GM19043 (cell line): ENCODE measurements at regions not wholly inside any gene's neighbourhood (a gene's known extent, or its start where the extent isn't known, plus 50 kb on each side); places are given as distances from the start of the nearest gene placed in this dataset.
"Not testable (repeated sequence)": the region's sequence is repeated elsewhere in the genome, so short reads cannot be mapped to it uniquely, and the experiment has no call there.

Experiments used
- ATAC-seq: cut with Tn5 transposase; IDR thresholded peaks from one replicate; pipeline ENCODE4 v1.9.1; 2021; ENCODE audit warnings: low read depth; ENCODE audit not compliant: unreplicated experiment

DNA sequence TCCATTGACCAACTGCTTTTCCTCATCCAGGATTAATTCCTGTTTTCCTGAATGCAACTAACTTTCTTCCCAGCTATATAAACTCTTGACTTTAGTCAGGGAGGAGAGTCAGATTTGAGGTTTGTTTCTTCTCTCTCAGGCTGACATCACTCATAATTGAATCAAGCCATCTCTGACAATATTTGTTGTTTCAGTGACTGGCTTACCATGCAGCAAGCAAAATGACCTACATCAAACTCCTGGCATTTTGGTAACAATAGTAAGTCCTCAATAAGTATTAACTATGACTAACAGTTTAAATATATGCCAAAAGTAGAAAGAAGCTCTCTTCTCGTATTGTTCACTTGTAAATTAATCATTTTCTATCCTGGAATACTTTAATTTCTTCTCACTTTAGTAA, 625.7 kb upstream of the KCND2 start:
- ATAC-seq: no peak

DNA sequence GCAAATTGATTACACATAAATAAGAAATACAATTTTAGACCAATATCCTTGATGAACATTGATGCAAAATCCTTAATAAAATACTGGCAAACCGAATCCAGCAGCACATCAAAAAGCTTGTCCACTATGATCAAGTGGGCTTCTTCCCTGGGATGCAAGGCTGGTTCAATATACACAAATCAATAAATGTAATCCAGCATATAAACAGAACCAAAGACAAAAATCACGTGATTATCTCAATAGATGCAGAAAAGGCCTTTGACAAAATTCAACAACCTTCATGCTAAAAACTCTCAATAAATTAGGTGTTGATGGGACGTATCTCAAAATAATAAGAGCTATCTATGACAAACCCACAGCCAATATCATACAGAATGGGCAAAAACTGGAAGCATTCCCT, 624.2 kb upstream of the KCND2 start:
- ATAC-seq: not testable (repeated sequence)

DNA sequence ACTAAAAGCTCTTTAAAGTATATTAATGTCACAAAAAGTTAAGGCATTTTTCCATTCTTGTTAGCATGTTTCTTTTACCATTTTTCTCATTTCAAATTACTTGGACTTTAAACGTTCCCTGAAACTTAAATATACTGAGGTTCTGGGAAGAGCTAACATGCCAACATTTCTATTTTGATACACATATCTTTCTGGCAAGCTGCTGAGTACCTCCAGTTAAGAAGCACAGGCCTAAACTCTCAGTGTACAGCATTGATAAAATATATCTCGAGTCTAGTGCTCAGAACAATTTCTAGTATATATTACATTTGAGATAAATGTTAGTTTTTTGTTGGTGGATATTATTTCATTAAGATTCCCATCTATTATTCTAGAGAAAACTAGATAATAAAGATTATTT, 612.9 kb upstream of the KCND2 start:
- no peak for ATAC-seq

DNA sequence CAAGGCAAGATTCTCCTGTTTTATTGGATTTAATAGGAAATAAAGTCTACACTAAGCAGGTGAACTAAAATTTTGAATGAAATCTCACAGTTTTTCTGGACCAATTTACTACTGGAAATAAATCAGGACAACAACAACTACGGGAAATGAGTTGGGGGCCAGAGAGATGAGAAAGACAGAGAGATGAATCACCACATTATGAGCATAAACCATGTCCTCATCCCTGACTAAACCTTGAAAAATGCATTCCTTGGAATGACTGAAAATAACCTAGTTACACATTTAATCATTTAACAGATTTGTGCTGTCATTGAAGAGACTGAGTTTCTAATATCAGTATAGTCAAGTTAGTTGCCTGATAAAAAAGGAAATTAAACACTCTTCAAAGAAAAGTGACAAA, 608.4 kb upstream of the KCND2 start:
- no peak for ATAC-seq

DNA sequence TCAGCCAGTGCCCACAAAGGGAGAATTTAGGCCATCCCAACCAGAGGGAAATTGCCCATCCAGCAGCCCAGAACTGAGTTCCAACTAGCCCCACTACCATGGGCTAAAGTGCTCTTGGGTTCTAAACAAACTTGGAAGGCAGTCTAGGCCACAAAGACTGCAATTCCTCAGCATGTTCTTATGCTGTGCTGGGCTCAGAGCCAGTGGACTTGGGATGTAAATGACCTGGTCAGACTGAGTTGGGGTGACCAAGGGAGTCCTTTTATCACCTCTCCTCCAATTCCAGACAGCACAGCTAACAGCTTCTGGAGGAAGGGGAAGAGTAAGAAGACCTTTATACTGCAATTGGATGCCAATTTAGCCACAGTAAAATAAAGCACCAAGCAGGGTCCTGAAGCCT, 607.2 kb upstream of the KCND2 start:
- no peak for ATAC-seq

DNA sequence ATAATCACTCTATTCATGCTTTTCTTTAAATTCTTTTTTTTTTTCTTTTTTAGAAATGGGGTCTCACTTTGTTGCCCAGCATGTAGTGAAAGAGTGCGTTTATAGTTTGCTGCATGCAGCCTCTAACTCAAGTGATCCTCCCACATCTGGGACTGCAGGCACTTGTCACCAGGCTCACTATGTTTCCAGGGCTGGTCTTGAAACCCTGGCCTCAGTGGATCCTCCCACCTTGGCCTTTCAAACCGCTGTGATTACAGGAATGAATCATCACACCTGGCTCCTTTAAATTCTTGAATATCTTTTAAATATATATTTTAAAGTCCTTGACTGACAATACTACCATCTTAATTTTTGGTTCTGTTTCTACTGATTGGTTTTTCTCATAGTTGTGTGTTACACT, 591.6 kb upstream of the KCND2 start:
- no peak for ATAC-seq

DNA sequence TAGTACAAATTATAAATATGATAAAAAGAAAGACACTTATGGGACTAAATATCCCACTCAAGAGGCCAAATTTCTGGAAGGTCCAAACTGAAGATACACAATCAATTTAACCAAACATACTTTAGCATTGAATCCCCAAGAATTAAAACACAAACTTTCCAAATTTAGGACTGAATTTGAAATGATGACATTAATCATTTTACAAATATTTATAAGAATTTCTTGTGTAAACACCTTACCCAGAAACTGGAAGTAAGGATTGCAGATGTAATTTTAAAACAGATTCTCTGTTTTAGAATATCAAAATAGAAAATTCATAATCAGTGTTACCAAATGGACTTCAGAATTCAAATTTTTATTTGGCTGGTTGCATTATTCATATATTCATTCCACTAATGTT, 588.2 kb upstream of the KCND2 start:
- no peak for ATAC-seq

DNA sequence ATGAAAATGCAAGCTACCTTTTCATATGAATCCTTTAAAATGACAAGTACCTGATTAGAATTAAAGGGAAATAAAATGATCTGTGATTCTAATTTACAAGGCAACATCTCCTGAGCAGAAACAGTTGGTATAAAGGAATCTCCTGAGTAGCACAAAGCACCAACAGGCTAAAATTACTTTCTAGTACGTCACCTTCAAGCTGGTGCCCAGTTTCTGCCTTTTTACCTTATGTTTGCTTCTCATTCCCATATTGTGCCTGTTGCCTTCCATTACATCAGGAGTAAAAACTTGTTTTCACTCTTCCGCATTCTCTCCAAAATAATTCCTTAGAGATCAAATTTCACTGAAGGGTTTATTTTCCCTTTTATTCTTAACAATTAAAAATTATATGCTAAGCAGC, 587.1 kb upstream of the KCND2 start:
- no peak for ATAC-seq

DNA sequence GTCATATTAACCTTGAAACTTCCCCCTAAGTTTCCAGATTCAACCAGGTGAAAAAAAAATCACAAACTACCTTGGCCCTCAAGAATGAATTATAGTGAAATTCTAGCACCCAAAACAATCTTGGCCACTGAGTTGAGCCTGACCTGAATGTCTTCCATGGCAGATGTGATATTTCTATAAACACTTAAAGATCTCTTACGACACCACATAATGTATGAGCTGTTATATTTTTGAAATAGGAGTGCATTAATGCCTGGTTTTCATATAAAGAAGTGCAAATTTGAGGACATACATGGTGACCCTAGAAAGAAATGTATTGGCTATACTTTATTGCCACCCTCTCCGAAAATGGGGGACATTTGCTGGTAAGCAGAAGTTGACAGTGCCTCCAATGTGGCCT, 584.1 kb upstream of the KCND2 start:
- no peak for ATAC-seq

DNA sequence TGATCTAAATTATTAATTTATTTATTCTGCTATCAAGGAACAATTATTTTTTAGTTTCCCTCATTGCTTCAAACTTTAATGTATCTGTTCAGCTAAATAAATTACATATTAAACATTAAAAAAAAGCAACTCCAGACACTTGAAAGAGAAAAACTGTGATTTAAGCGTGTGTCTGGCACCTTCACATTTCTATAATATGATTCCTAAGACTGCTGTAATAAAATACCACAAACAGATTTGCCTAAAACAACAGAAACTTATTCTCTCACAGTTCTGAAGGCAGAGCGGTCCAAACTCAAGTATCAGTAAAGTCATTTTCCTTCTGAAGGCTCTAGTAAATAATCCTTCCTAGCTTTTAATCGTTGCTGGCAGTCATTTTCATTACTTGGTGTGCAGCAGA, 580.4 kb upstream of the KCND2 start:
- ATAC-seq: no peak

DNA sequence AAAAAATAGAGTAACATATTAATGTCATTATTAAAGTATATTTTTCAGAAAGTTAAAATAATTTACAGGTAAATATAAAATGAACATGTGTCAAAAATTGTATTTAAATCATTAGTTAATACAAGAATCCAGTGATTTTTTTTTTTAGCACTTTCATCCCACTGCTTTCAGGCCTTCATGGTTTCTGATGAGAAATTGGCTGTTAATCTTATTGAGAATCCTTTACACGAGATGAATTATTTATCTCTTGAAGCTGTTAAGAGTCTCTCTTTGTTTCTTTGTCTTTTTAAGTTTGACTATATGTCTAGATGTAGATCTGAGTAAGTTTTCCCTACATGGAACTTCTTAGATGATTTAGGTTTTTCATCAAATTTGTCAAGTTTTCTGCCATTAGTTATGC, 578.5 kb upstream of the KCND2 start:
- no peak for ATAC-seq

DNA sequence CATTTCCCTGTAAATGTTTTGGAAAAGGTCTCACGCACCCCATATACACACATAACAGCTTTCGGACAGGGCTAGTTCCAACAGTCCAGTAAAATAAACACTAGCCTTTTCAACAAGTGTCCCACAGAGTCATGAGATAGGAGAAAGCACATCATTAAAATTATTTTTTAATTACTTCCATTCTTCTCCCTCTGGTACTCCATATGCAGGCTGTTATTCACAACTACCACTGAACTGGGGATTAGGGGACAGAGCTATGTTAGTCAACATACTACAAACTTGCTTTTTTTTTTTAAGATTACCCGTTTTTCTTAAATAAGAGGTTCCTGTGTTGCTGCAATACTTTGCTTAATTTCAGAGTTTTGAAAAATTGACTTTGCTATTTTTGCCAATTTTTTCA, 576.6 kb upstream of the KCND2 start:
- ATAC-seq: no peak

DNA sequence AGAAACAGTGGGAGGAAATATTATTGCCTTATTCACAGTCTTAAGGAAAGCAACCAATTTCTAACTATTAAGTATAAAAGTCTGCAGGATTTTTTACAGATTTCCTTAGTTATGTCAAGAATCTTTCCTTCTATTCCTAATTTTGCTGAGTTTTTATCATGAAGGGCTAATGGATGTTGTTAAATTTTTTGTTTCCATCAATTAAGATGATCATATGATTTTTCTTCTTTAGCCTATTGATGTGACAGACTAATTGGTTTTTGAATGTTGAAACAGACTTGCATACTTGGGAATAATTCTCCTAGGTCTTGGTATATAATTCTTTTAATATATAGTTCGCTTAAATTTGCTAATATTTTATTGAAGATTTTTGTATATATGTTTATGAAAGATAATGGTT, 569.1 kb upstream of the KCND2 start:
- ATAC-seq: no peak

DNA sequence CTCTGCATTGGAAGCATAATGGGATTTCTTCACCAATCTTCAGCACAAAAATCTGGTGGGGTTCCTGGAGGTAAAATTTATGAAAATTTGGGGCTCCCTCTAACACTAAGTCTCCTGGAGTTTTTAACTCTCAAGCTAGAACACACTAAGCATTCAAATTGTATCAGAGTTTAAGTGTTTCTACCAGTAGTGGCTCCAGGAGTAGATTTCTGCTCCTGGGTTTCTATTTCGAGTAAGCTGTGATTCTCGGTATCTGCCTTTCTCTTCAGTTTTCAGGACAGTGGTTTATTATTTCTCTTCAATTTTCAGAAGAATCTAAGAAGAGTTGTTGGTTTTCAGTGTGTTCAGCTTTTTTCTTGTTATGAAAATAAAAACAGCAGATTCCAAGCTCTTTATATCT, 566.4 kb upstream of the KCND2 start:
- ATAC-seq: no peak

DNA sequence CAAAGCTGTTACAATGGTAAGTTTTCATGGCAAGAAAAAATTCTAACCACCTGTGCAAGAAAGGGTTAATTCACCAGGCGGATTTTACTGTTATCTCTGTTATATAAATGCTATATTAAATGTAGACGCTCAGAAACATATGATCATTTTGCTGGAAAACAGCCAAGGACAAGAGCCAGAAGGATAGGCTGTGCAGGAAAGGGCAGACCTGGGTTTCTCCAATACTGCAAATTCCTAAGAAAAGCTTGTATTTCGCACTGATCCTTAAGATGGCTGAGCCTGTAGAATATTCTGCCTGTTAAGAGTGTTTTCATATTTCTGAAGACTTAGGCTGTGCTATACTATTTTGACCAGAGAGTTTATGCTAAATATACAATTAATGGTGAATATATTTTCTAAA, 564.1 kb upstream of the KCND2 start:
- no peak for ATAC-seq

DNA sequence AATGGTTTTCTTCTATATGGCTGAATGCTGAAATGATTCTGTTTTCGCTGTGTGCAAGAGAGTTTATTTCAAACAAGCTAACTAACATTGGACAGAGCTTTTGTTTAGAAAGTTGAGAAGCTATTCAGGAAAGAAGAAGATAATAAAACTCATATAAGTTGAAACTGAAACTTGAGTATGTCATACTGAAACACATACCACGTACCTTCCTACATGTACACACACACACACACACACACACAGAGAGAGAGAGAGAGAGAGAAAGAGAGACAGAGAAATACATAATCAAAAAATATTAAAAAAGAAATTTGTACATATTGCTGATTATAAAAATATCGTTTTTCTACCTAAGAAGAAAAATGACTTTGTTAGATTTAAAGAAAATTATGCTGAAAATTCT, 561.9 kb upstream of the KCND2 start:
- ATAC-seq: no peak

DNA sequence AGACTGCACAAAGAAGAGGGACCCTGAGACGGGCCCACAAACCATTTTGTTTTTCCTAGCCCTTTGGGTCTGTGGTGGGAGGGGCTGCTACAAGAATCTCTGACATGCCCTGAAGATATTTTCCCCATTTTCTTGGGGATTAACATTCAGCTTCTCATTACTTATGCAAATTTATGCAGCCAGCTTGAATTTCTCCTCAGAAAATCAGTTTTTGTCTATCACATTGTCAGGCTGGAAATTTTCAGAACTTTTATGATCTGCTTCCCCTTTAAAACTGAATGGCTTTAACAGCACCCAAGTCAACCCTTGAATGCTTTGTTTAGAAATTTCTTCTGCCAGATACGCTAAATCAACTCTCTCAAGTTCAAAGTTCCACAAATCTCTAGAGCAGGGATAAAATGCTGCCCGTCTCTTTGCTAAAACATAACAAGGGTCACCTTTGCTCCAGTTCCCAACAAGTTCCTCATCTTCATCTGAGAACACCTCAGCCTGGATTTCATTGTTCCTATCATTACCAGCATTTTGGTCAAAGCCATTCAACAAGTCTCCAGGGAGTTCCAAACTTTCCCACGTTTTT, 560.0 kb upstream of the KCND2 start:
- ATAC-seq: no peak

DNA sequence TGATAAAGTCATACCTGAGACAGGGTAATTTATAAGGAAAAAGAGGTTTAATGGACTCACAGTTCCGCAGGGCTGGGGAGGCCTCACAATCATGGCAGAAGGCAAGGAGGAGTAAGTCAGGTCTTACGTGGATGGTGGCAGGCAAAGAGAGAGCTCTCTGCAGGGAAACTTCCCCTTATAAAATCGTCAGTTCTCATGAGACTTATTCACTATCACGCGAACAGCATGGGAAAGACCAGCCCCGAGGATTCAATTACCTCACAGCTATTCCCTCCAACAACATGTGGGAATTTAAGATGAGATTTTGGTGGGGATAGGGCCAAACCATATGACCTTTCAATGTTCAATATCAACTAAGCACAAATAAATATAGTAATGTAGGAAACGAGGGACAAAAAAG, 559.4 kb upstream of the KCND2 start:
- ATAC-seq: no peak

DNA sequence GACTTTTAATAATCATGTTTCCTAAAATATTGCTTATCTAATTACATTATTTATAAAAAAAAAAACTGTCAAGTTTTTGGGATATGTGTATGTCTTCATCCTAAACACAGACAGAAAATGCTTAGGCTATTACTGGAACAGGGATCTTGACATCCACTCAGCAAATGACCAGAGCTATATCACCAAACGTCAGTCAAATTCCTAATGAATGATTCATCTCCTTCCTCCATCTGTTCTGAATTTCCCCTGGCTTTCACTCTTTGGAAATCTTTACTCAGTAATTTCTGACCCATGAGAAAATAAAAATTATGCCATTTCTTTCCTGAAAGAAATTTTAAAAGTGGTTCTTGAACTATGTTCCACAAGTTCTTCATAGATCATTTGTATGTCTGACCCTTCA, 552.4 kb upstream of the KCND2 start:
- ATAC-seq: no peak

DNA sequence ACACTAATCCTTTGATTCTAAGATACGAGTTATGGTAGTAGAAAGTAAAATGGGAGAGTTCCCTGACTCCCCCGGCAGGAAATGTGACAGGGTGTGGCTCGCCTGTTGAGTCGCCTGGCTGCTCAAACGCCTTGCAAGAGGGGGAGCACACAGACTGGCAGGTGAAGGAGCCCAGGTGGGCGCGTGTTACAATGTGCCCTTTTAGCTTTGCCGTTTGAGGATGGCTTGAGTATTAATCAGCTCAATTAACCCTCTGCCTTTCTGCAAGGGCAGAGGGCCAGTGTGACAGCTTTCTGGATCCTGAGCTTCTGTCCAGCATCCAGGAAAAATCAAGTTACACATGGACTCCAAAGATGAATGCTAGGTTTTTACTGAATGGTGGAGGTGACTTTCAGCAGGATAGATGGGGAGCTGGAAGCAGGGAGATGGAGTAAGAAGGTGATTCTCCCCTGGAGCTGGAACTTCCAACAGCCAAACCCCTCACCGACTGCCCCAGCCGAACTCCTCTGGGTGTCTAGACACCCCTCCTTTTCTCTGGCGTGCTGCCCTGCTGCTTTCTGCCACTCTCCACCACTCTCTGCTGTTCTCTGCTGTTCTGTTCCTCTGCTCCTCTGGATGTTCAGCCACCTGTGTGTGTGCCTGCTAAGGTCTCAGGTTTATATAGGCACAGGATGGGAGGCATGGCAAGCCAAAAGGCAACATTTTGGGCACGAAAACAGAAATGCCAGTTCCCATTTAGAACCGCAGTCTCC, 548.8 kb upstream of the KCND2 start:
- ATAC-seq: no peak

DNA sequence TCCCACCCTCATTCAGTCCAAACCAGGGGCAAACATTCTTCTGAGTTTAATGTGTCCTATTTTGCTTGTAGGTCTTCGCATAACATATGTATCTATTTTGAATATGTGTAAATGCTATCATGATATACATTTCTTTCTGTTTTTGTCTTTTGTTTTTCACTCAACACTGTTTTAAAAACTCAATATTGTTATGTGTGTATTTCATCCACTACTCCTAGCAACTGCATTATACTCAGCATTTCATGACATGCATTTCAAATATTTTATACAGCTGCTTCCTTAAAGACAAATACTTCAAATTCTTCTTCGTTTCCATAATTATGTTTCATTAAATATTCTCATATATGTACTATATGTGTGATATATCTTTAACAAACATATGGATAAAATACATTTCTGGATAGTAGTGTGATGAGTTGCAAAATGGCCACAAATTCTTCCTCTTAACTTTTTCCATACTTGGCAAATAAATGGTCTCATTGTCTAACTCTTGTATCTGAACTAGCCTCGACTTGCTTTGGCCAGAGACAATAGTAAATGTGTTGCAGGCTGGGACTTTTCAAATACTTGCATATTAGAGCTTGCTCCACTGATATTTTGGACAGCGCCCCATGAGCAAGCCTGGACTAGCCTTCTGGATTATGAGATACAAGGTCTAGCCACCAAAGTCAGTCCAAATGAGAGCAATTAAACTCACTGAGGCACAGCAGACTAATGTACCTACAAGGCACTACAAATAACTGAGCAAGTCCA, 539.7 kb upstream of the KCND2 start:
- ATAC-seq: no peak

DNA sequence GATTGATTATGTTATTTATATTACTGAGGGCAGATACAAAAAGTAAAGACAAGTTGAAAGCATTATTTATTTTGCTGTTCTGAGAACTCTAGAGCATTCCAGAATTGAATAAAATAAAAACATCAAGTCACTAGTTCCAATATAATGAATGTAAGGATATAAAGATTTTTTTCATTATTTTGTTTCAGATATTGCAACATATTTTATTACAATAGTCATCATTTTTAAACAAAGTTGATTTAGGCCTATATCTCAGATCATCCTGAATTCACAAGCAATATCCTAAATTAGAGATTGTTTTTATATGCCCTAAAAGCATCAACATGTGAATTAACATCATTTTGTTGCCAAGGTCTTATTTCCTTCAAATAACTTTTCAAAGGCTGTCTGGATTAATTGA, 535.6 kb upstream of the KCND2 start:
- ATAC-seq: no peak
